ENCODE measurements at regions not wholly inside any gene's neighbourhood (a gene's known extent, or its start where the extent isn't known, plus 50 kb on each side); places are given as distances from the start of the nearest gene placed in this dataset.

GRCh38 chr1:53406551-53407235 is 52.5 kb upstream of the DMRTB1 start:
- no peak overlapping the region for H3K4me3 ChIP-seq
- intact Hi-C loops (cut with DNase I): no loop called here
- H3K9me3 ChIP-seq: no peaks in the 10 kb centered on the region
- H3K27me3 ChIP-seq: no peaks in the 10 kb centered on the region
- H3K36me3 ChIP-seq: no peaks in the 10 kb centered on the region
- no peak for DNase-seq
- H3K4me1 ChIP-seq (ENCODE audit: insufficient read depth): no peaks in the 10 kb centered on the region
- TF ChIP-seq, protein P1, sequence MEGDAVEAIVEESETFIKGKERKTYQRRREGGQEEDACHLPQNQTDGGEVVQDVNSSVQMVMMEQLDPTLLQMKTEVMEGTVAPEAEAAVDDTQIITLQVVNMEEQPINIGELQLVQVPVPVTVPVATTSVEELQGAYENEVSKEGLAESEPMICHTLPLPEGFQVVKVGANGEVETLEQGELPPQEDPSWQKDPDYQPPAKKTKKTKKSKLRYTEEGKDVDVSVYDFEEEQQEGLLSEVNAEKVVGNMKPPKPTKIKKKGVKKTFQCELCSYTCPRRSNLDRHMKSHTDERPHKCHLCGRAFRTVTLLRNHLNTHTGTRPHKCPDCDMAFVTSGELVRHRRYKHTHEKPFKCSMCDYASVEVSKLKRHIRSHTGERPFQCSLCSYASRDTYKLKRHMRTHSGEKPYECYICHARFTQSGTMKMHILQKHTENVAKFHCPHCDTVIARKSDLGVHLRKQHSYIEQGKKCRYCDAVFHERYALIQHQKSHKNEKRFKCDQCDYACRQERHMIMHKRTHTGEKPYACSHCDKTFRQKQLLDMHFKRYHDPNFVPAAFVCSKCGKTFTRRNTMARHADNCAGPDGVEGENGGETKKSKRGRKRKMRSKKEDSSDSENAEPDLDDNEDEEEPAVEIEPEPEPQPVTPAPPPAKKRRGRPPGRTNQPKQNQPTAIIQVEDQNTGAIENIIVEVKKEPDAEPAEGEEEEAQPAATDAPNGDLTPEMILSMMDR (IDR thresholded peaks at IDR 0.05): no peak
- no peak for TF ChIP-seq POLR2A (IDR thresholded peaks at IDR 0.05)
- H3K27ac ChIP-seq: no peak overlapping the region
- WGBS, 3 donors: 68 to 82% (median 80%) methylated on average over 4 of the region's 4 CpGs

GRCh38 chr1:53408013-53408754 is 51.0 kb upstream of the DMRTB1 start:
- 84 to 86% (median 85%) methylated on average over 6 of the region's 6 CpGs for WGBS, 3 donors
- Histone ChIP-seq H3K27ac (no peak overlapping the region), H3K4me3 (no peak overlapping the region), H3K27me3 (no peaks in the 10 kb centered on the region), H3K4me1 (ENCODE audit: insufficient read depth) (no peaks in the 10 kb centered on the region), H3K36me3 (no peaks in the 10 kb centered on the region), H3K9me3 (no peaks in the 10 kb centered on the region)
- TF ChIP-seq POLR2A (IDR thresholded peaks at IDR 0.05): no peak
- no peak for TF ChIP-seq EP300 (IDR thresholded peaks at IDR 0.05)
- TF ChIP-seq, protein P1 (IDR thresholded peaks at IDR 0.05): no peak
- intact Hi-C loops (cut with DNase I): no loop called here
- DNase-seq: no peak

DNA sequence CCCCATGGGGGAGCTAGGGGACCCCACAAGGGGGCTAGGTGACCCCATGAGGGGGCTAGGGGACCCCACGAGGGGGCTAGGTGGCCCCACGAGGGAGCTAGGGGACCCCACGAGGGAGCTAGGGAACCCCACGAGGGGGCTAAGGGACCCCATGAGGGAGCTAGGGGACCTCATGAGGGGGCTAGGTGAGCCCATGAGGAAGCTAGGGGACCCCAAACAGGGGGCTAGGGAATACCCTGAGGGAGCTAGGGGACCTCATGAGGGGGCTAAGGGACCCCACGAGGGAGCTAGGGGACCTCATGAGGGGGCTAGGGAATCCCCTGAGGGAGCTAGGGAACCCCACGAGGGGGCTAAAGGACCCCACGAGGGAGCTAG is 50.5 kb upstream of the DMRTB1 start:
- no peak for DNase-seq
- no peak overlapping the region for H3K4me3 ChIP-seq
- no peaks in the 10 kb centered on the region for H3K9me3 ChIP-seq
- no peaks in the 10 kb centered on the region for H3K27me3 ChIP-seq
- no peaks in the 10 kb centered on the region for H3K4me1 ChIP-seq (ENCODE audit: insufficient read depth)
- TF ChIP-seq EP300 (IDR thresholded peaks at IDR 0.05): no peak
- no peak for TF ChIP-seq POLR2A (IDR thresholded peaks at IDR 0.05)
- TF ChIP-seq, protein P1 (IDR thresholded peaks at IDR 0.05): no peak
- no peak overlapping the region for H3K27ac ChIP-seq
- intact Hi-C loops (cut with DNase I): no loop called here
- WGBS, 3 donors: 71 to 76% (median 72%) methylated on average over 7 of the region's 7 CpGs
- no peaks in the 10 kb centered on the region for H3K36me3 ChIP-seq

DNA sequence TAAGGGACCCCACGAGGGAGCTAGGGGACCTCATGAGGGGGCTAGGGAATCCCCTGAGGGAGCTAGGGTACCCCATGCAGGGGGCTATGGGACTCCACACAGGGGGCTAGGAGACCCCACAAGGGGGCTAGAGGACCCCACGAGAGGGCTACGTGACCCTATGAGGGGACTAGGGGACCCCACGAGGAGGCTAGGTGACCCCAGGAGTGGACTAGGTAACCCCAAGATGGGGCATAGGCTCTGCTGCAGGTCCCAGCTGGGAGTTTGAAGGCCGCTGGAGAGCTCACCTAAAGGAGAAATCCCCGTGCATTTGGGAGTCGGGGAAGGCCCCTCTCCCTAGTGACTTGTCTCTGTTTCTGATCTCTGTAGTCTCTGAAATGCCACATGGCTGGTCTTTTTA is 50.0 kb upstream of the DMRTB1 start:
- TF ChIP-seq, protein P1 (IDR thresholded peaks at IDR 0.05): no peak
- TF ChIP-seq POLR2A (IDR thresholded peaks at IDR 0.05) (no peak), EP300 (IDR thresholded peaks at IDR 0.05) (no peak)
- DNase-seq: no peak
- Histone ChIP-seq H3K4me1 (ENCODE audit: insufficient read depth) (no peaks in the 10 kb centered on the region), H3K36me3 (no peaks in the 10 kb centered on the region), H3K4me3 (no peak overlapping the region), H3K9me3 (no peaks in the 10 kb centered on the region), H3K27me3 (no peaks in the 10 kb centered on the region), H3K27ac (no peak overlapping the region)
- WGBS, 3 donors: 79 to 85% (median 83%) methylated on average over 7 of the region's 7 CpGs
- intact Hi-C loops (cut with DNase I): no loop called here

Measured in ovary (tissue), 7 donors.